ENCODE measurements at regions not wholly inside any gene's neighbourhood (a gene's known extent, or its start where the extent isn't known, plus 50 kb on each side); places are given as distances from the start of the nearest gene placed in this dataset.

DNA sequence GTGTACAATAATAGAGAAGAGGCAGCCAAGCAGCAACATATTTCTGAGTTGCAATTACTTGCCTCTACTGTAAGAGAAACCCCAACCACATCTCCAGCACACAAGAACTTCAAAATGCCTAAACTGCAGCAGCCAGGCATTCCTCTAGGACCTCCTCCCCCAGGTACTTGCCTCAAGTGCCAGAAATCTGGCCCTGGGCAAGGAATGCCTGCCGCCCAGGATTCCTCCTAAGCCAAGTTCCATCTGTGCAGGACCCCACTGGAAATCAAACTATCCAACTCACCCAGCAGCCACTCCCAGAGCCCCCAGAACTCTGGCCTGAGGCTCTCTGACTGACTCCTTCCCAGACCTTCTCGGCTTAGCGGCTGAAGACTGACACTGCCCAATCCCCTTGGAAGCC lies 336.8 kb upstream of the RGMB start:
- DNase-seq (ENCODE audit: low read depth in 2 of 2) = no peak

DNA sequence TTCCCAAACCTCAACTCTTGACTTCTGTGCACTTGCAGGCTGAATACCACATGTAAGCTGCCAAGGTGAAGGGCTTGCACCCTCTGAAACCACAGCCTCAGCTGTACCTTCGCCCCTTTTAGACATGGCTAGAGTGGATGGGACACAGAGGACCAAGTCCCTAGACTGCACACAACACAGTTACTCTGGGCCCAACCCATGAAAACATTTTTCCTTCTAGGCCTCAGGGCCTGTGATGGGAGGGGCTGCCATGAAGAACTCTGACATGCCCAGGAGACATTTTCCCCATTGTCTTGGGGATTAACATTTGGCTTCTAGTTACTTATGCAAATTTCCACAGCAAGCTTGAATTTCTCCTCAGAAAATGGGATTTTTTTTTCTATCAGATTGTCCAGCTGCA lies 331.0 kb upstream of the RGMB start:
- no peak for DNase-seq (ENCODE audit: low read depth in 2 of 2)

DNA sequence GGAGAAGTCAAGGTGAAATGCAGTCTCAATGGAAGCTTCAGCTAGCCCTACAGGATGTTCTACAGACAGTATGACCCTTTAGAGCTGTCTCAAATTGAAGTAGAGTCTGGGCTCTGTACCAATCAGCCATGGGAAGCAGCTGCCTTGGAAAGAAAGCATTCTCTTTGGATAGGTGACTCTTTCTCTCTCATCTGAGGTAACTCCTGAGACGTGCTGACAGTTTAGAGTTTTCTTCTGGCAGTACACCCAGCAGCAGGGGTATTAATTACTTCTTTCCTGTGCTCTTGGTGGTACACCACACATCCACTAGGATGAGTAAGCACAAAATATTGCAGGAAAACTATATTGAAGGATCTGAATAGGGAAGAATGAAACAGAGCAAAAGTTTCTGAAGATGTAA lies 329.6 kb upstream of the RGMB start:
- no peak for DNase-seq (ENCODE audit: low read depth in 2 of 2)

DNA sequence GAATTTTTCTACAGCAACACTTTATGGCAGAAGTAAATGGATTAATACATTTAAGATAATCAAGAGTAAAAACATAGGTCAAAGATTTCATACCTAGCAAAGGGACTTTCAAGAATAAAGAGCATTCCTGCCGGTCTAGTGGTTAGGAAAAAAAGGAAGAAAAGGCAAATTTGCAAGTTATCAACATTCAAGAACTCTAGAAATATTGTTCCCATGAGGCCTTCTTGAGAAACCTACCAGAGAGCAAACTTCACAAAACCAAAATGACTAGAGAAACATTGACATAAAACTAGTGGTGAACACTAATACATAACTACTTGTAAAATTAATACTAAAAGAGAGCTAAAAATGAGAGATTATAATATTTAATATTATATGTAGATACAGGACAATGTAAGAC lies 320.2 kb upstream of the RGMB start:
- no peak for DNase-seq (ENCODE audit: low read depth in 2 of 2)

DNA sequence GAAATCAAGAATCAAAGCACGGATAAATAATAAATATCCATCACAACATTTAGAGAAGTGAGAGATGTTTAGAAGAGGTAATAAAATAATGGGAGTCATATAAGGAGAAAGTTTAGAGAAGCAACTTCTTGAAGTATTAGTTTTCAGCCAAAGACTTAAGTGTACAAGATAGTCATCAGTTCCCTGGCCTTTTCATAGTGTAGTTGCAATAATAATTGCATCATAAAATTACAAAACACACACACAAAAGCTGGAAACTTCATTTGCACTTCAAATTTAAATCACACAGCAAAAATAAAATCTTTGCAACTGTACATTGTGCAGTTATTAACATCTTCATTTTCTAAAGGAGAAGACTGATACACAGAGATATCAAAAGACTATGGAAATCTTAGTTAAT lies 319.1 kb upstream of the RGMB start:
- DNase-seq (ENCODE audit: low read depth in 2 of 2) = no peak

DNA sequence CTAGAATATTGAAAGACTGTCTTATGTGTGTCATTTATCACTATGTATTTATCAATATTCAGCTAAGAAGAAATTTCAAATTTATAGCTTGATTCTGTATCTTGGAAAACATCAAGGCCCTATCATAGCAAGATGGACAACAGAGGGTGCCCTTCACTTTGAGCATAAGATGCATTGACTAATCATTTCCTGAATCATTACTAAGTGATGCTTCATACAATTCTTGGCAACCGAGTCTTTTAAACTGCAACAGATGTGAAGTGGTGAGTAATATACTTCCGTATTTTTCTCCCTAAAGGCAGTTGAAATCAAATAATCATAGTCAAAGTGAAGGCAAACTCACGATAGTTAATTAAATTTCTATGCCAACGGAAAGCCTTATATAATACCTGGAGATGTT lies 318.6 kb upstream of the RGMB start:
- no peak for DNase-seq (ENCODE audit: low read depth in 2 of 2)

DNA sequence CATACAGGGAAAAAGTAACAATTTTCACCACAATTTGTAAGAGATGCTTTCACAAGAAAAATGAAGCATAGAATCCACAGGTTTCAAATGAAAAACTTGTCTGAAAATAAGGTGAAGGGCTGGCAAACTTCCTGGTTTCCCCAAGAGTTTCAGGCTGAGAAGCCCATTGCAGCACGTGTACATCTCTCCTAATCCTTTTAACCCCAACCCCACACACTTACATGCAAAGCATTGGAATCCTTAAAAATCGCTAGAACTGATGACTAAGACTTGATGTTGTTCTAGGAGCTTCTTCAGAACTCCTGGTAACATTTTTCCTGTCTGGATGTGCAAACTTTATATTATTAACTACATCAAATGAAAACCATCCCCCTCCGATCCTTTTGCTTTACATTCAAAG lies 317.8 kb upstream of the RGMB start:
- DNase-seq (ENCODE audit: low read depth in 2 of 2) = no peak

DNA sequence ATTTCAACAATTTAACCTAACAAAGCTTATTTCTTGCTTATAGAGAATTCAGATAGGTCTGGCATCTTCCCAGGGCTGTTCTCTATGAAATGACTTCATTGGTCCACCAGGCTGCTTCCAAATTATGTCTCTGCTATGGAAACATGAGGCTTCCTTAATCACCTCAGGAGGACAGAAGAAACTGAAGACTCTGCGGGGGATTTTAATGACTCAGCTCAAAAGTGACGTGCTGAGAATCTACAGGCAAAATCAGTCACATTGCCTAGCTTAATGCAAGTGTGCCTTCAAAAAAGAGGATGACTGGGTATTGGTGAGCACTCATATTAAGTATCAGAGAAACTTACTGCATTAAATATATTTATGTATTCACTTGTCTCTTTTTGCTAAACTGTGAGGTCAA lies 315.5 kb upstream of the RGMB start:
- DNase-seq (ENCODE audit: low read depth in 2 of 2) = no peak

DNA sequence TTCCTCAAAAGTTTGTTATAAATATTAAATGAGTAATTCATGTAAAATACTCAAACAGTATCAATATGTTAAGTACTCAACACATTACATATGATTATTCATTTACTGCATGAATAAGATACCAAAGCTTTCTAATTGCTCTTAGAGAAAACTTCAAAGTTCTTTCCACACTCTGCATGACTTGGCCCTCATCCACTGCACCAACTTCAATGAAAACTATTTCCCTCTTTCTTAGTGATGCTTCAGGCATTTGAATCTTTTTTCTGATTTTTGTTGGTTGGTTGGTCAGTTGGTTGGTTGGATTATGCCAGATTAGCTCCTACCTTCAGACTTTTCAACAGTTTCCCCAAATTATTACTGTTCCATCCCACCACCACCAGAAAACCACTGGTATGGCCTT lies 314.7 kb upstream of the RGMB start:
- no peak for DNase-seq (ENCODE audit: low read depth in 2 of 2)

DNA sequence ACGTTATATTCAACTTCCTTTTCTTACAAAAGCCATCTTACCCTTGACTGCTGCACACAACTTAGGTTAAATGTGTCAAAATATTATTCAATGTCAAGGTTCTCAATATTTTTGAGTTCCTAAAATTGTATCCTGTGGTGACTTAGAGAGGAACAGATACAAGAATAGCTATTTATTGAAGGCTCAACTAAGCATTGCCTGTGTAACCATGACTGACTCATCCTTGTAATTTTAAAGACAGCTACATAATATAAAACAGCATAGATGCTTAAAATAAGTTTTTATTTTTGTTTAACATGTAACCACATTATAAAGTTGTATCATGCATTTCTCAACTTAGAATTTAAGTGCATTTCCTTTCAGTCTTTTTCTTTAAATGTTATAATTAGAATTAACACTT lies 312.9 kb upstream of the RGMB start:
- DNase-seq (ENCODE audit: low read depth in 2 of 2) = no peak

DNA sequence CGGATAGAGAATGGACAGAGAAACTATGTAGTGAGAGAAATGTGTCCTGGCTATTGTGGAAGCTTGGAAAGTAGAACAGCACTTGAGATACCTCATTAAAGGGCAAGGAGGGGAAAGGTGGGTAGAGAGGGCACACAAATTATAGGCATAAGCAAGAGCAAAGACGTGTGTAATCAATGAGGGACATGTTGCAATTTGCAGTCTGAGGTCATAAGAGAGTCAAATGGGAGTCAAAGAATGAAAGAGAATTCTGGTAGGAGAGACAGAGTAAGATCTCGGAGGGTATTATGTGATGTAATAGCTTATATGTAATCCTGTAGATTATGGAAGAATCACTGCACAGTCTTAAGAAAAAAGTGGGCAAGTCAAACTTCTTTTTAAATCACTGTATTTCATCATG lies 312.0 kb upstream of the RGMB start:
- no peak for DNase-seq (ENCODE audit: low read depth in 2 of 2)

DNA sequence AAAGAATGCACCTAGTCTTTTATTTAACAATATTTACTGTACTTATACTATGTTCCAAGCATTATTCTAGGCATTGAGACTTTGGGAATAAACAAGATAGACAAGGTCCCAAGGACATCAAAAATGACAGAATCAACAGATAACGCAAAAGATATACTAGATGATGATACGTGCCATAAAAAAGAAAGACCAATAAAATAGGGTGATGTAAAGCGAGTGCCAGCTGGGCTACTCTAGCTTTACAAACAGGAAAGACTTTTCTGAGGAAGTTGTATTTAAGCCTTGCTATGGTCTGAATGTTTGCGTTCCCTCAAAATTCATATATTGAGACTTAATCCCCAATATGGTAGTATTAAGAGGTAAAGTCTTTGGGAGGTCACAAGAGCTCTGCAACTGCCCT lies 310.2 kb upstream of the RGMB start:
- DNase-seq (ENCODE audit: low read depth in 2 of 2) = no peak

DNA sequence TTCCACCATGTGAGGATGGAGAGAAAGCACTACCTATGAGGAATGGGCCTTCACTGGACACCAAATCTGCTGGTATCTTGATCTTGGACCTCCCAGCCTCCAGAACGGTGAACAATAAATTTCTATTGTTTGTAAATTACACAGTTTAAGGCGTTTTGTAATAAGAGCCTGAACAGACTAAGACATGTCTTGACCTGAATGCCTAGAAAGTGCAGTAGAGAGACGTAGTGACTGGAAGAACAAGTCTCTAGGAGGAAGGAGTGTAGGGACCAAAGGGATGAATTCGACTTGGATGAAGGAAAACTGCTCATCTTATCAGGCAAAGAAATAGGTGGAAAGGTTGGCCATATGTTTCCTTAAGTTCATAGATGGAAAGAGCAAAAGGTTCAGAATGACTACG lies 309.8 kb upstream of the RGMB start:
- no peak for DNase-seq (ENCODE audit: low read depth in 2 of 2)

DNA sequence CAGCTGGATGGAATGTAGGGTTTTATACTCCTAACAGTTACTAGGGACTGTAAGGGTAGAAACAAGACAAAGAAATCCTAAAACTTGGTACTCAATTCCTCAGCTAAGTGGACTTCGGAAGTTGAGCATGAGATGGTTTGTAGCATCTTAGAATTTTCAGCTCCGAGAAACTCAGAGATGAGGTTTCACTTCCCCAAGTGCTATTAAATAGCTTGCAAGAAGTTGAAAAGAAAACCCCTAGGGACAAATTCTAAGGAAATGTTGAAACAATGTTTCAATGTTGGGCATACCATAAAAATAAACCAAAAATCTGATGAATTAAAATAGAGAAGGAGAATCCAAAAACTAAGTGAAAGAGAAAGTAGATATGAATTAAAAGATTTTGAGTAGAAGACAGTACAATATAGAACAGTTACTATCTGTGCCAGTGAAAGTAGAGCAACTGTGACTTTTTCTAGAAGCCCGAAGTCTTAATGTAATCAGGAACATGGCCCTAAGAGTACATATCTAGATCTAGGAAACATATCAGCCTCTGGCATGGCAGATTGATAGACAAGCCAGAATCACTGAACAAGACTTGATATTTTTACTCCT lies 308.6 kb upstream of the RGMB start:
- no peak for DNase-seq (ENCODE audit: low read depth in 2 of 2)

DNA sequence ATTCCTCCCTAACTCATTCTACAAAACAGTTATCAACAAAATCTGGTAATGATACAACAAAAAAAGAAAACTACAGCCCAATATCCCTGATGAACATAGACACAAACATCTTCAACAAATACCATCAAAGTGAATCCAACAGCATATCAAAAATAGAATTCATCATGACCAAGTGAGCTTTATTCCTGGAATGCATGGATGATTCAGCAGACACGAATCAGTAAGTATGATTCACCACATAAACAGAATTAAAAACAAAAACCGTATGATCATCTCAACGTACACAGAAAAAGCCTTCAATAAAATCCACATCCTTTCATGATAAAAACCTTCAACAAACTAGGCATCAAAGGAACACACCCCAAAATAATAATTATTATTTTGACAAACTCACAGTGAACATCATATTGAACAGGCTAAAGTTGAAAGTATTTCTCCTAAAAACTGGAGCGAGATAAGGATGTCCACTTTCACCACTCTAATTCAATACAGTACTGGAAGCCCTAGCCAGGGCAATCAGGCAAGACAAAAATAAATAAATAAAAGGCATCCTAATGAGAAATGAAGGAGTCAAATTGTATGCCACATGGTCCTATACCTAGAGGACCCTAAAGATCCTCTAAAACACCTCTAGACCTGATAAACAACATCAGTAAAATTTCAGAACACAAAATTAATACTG lies 305.1 kb upstream of the RGMB start:
- DNase-seq (ENCODE audit: low read depth in 2 of 2) = no peak

DNA sequence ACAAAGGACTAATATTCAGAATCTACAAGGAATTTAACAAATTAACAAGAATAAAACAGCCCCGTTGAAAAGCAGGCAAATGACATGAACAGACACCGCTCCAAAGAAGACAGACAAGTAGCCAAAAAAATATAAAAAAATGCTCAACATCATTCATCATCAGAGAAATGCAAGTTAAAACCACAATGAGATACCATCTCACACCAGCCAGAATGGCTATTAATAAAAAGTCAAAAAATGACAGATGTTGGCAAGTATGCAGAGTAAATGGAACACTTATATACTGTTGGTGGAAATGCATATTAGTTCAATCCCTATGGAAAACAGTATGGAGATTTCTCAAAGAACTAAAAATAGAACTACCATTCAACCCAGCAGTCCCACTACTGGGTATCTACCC lies 302.7 kb upstream of the RGMB start:
- DNase-seq (ENCODE audit: low read depth in 2 of 2) = no peak

DNA sequence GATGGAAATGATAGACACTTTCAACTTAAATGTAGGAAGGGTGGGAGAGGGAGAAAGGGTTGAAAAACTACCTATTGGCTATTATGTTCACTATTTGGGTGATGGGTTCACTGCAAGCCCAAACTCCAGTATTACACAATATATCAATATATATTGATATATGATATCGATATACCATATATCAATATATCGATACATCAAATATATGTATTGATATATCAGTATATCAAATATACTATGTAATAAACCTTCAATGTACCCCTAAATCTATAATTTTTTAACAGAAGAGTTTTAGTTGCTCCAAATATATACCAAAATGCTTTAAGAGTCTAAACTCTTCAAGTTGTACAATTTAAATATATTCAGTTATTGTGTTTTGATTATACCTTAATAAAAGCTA lies 302.0 kb upstream of the RGMB start:
- DNase-seq (ENCODE audit: low read depth in 2 of 2) = no peak

DNA sequence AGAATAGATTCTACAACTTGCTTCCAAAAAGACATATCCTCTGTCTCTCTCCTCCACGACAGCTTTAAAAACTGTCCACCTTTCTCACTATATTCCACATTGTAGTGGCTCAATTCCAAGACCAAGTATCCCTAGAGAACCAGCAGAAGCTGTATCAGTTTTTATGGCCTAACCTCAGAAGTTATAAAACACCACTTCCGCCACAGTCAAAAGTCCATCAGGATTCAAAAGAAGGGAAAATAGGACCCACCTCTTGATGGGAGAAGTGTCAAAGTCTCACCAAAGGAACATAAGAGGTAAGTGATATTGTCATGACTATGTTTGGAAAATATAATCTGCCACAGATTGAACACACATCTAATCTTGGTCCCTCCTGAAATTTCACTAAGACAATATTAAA lies 299.2 kb upstream of the RGMB start:
- DNase-seq (ENCODE audit: low read depth in 2 of 2) = no peak

DNA sequence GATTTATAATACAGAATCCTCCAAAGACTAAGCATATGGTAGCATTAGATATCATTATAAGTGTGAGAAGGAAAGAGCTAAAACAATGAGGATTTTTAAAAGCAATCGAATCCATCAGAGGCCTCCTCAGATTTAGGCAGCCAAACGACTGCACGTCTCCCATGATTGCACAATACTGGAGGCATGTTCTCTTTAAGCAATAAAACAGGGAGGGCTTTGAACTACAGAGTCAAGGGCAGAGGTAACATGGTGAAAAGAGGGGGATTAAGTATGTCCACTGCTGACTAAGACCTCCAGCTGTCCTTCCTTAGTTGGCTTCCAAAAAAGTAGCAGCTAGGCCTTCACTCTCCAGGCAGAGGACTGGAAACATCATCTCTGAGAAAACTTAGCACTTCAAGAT lies 298.7 kb upstream of the RGMB start:
- DNase-seq (ENCODE audit: low read depth in 2 of 2) = no peak

DNA sequence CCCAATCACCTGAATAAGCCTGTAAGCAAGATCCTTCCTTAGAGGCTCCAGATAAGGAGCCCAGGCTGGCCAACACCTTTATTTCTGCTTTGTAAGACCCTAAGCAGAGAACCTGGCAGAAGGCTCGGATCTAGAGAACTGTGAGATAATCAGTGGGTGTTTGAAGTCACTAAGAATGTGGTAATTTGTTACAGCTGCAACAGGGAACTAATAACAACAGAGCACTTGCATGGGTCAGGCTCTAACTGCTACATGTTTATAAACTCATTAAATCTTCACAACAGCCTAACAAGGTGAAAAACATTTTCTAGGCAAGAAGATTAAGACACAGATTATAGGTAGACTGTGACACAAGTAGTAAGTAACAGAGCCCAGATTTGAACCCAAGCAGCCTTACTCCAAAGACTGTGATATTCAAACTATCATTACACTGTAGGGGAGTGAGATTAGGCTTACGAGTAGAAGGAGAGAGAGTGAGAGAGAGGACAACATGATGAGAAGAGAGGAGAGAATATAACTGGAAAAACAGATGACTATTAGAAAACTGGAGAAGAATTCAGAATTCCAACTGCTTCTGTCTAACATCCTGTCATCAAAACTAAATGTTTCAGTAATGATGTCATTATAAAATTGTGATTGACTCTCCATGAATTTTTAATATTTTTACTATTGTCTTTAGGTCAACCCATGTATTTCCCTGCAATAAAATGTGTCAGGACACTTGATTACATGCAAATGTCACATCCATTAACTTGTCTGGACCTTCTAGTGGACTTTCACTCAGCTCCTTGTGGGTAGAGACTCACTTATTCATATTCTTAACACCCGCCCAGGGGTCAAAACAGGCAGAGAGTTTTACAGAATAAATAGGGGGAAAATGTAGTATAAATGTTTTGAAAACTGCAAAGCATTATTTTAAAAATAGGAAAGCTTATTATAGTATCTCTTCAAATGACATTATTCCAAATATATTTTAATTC lies 290.9 kb upstream of the RGMB start:
- no peak for DNase-seq (ENCODE audit: low read depth in 2 of 2)

DNA sequence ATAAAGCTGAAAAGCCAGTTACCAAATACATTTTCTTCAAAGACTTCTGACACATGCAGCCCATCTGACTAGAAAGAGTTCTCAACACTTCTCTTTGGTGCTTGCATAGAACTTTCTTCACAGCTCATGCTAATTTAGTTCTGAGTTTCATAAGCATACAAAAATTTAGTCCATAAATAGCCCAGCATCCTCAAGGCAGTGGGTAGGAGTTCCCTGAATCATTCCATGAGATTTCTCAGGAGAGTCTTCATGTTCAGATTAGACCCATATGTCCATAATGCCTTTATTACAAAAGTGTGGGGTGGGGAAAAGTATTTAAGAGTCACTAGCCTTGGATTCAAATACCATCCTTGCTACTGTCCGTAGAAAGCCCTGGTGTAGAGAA lies 290.2 kb upstream of the RGMB start:
- no peak for DNase-seq (ENCODE audit: low read depth in 2 of 2)

DNA sequence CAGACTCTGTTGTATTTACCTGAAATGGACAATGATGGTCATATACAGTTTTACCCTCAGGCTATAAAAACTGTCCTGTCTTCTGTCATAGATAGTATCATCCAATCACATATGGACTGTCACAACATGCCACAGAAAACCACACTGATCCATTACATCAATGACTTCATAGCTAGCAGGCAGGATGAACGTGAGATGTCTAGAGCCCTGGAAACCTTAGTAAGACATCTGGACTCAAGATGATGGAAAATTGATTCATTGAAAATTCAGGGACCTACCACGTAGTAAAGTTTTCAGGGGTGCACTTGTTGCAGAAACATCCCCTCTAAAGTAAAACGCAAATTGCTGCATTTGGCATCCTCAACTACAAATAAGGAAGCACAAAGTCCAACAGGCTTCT lies 284.4 kb upstream of the RGMB start:
- no peak for DNase-seq (ENCODE audit: low read depth in 2 of 2)

DNA sequence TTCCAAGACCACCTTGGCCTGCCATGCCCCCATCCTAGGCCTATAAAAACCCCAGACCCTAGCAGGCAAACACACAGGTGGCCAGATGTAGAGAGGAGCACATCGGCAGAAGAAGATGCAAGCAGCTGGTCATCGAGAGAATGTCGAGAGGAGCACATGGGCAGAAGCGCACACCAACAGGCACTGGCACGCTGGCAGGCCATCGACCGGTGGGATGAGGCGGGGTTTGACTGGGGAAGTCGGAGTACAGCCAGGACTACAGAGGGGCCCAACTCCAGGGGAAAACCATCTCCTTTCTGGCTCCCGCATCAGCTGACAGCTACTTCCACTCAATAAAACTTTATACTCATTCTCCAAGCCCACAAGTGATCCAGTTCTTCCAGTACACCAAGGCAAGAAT lies 283.1 kb upstream of the RGMB start:
- no peak for DNase-seq (ENCODE audit: low read depth in 2 of 2)

Data from stimulated activated CD8-positive, alpha-beta memory T cell treated with anti-CD3 and anti-CD28 coated beads, Interleukin-2, amount 100 ng/mL, for 48 hours (primary cell).